OCI-LY7 (cell line): ENCODE measurements at regions not wholly inside any gene's neighbourhood (a gene's known extent, or its start where the extent isn't known, plus 50 kb on each side); places are given as distances from the start of the nearest gene placed in this dataset.

Source experiments
- EZH2phosphoT487 ChIP-seq: fragments of 200-600 bp; sonication (generic); IDR thresholded peaks from 2 replicates; pipeline ENCODE4 v1.6.1; 2018; ENCODE audit warnings: low read depth, borderline replicate concordance, mild to moderate bottlenecking, mixed run types, antibody characterized with exemption, low read length, moderate library complexity, mixed read lengths
- TF ChIP-seq, protein P1 (sequence below): fragments of 200-600 bp; sonication (generic); conservative IDR thresholded peaks from 2 replicates; pipeline ENCODE4 v1.5.1; 2014; ENCODE audit warnings: mild to moderate bottlenecking, antibody characterized with exemption, low read length, moderate library complexity, mixed read lengths

DNA sequence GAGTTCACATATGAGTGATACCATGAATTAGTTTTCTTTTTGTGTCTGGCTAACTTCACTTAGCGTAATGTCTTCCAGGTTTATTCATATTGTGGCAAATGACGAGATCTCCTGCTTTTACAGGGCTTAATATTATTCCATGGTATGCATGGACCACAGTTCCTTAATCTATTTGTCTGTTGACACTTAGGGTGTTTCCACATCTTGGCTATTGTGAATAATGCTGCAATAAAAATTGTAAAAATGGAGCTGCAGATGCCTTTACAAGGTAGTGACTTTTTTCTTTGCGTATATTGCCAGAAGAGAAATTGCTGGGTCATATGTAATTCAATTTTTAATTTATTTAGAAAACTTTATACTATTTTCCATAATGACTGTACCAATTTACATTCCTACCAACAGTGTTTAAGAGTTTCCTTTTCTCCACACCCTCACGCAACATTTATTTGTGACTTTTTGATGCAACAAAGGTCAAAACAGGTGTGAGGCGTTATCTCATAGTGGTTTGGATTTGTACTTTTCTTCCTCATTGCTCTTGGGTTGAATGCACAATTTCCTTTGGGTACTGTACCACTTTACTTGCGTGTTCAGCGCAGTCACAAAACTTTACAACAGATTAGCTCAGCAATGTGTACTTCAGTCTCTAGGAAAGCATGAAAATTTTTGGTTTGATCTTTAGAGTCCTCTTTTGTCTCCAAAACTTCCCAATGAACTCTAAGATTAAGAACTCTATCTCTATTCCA is 240.8 kb downstream of the PPARGC1A start:
- TF ChIP-seq, protein P1, sequence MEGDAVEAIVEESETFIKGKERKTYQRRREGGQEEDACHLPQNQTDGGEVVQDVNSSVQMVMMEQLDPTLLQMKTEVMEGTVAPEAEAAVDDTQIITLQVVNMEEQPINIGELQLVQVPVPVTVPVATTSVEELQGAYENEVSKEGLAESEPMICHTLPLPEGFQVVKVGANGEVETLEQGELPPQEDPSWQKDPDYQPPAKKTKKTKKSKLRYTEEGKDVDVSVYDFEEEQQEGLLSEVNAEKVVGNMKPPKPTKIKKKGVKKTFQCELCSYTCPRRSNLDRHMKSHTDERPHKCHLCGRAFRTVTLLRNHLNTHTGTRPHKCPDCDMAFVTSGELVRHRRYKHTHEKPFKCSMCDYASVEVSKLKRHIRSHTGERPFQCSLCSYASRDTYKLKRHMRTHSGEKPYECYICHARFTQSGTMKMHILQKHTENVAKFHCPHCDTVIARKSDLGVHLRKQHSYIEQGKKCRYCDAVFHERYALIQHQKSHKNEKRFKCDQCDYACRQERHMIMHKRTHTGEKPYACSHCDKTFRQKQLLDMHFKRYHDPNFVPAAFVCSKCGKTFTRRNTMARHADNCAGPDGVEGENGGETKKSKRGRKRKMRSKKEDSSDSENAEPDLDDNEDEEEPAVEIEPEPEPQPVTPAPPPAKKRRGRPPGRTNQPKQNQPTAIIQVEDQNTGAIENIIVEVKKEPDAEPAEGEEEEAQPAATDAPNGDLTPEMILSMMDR, result no peak
- no peak for TF ChIP-seq EZH2phosphoT487
